ENCODE measurements at regions not wholly inside any gene's neighbourhood (a gene's known extent, or its start where the extent isn't known, plus 50 kb on each side); places are given as distances from the start of the nearest gene placed in this dataset.
"Not testable (repeated sequence)": the region's sequence is repeated elsewhere in the genome, so short reads cannot be mapped to it uniquely, and the experiment has no call there.

DNA sequence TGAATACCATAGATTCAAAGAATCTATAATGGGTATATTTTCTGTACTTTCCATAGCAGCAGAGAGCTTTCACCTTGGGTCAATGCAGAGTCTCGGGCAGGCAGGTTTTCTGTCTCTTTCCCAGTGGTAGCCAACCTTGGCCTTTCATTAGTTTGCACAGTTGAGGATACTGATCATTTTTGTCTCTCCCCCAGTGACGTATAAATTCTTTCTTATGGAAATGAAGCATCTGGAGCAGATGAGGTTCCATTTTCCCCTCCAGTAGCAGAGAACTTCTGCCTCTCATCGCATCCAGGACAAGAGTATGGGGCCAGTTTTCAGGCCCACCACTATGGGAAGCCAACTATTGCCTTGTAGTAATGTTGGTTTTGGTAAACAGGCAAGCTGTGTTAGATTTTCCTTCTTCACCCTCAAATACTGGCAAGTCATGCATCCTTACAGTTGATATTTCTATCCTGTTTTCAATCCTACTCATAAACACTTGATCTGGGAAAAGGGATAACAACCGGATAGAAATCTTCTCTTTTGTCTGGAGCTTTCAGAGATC, 845.2 kb upstream of the CDH18 start:
- H3K4me3 ChIP-seq (ENCODE audit: control insufficient read depth, low read depth, low read length): no peak overlapping the region
- TF ChIP-seq, protein P1, sequence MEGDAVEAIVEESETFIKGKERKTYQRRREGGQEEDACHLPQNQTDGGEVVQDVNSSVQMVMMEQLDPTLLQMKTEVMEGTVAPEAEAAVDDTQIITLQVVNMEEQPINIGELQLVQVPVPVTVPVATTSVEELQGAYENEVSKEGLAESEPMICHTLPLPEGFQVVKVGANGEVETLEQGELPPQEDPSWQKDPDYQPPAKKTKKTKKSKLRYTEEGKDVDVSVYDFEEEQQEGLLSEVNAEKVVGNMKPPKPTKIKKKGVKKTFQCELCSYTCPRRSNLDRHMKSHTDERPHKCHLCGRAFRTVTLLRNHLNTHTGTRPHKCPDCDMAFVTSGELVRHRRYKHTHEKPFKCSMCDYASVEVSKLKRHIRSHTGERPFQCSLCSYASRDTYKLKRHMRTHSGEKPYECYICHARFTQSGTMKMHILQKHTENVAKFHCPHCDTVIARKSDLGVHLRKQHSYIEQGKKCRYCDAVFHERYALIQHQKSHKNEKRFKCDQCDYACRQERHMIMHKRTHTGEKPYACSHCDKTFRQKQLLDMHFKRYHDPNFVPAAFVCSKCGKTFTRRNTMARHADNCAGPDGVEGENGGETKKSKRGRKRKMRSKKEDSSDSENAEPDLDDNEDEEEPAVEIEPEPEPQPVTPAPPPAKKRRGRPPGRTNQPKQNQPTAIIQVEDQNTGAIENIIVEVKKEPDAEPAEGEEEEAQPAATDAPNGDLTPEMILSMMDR (conservative IDR thresholded peaks at IDR 0.05; ENCODE audit: control insufficient read depth, insufficient read depth, low read depth, low read length): no peak
- DNase-seq (ENCODE audit: low read depth): no peak

DNA sequence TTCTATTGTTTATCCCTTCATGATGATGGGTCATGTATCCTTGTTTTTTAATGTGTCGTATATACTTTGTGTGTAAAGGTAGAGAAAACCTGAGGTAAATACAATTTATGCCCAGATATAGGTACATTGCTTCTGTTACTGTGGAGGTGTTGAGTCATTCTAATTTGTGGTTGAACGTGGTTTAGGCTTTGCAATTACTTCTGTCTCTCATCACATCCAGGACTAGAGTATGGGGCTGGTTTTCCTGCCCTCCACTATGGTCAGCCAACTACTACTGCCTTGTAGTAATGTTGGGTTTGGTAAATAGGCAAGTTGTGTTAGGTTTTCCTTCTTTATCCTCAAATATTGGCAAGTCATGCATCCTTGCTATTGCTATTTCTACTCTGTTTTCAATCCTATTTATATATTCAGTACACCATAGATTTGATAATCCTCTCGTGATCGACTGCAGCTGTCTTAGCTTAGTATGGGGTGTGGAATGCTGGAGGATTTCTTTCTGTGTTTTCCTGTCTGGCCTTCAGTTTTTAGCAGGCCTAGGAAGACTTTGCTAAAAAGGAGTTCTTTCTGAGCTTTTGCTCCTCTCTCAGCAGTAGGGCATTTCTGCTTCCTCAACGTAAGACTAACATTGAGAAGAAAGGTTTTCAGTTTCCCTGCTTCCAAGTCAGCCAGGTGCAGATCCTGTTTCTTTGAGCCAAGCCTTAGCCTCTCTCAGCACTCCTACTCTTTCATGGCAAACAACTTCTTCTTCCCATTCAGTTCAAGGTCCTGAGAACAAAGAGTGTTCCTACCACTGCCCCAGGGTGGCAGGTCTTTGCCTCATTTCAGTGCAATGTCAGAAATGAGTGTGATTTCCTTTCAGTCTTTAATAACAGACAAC, 844.4 kb upstream of the CDH18 start:
- no peak for DNase-seq (ENCODE audit: low read depth)
- TF ChIP-seq, protein P1 (conservative IDR thresholded peaks at IDR 0.05; ENCODE audit: control insufficient read depth, insufficient read depth, low read depth, low read length): no peak
- no peak overlapping the region for H3K4me3 ChIP-seq (ENCODE audit: control insufficient read depth, low read depth, low read length)

DNA sequence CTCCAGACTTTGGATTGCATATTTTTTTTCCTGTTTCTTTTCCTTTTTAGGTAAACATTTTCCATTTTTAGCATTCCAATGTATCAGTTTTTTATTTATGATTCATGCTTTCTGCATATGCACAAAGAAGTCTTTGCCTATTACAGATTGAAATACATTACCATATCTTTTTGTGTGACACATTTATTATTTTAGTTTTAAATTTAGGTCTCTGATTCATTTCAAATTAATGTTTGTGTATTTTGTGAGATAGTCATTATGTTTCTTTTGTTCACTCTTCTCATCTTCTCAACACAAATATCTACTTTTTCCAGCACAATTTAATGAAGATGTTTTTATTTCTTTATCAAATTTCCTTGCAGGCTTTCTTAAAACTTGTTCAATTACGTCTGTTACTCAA, 838.0 kb upstream of the CDH18 start:
- not testable (repeated sequence) for DNase-seq (ENCODE audit: low read depth)

DNA sequence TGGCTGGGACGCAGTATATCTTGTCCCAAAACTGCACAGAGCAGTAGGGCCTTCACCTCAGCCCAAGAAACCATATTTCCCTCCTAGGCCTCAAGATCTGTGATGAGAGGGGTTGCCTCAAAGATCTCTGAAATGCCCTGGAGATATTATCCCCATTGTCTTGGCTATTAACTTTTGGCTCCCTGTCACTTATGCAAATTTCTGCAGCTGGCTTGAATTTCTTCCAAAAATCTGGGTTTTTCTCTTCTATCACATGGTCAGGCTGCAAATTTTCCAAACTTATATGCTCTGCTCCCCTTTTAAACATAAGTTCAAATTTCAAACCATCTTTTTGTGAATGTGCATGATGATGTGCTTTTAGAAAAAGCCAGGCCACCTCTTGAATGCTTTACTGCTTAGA, 809.2 kb upstream of the CDH18 start:
- H3K4me3 ChIP-seq (ENCODE audit: control insufficient read depth, low read depth, low read length); DNase-seq (ENCODE audit: low read depth): not testable (repeated sequence)

More for the DNA sequence above, 838.0 kb upstream of the CDH18 start:
- not testable (repeated sequence) for H3K4me3 ChIP-seq (ENCODE audit: control insufficient read depth, low read depth, low read length)

DNA sequence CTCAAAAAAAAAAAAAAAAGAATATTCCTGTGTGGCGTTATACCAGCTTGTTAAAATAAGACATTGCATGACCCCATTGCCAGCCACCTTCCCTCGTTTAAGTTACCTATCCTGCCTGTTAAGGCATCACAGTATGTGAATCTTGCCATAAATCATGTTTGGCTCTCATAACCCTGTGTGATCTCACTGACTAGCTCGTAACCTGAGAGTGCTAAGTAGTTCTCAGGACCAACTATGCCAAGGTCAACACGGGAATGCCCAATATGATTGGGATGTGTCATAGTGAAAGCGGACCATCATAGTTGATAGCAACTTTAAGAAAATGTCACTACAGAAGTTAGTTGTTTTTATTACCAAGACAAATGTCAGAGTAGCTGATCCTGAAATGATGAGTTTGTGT, 796.8 kb upstream of the CDH18 start:
- DNase-seq (ENCODE audit: low read depth); H3K4me3 ChIP-seq (ENCODE audit: control insufficient read depth, low read depth, low read length): not testable (repeated sequence)

DNA sequence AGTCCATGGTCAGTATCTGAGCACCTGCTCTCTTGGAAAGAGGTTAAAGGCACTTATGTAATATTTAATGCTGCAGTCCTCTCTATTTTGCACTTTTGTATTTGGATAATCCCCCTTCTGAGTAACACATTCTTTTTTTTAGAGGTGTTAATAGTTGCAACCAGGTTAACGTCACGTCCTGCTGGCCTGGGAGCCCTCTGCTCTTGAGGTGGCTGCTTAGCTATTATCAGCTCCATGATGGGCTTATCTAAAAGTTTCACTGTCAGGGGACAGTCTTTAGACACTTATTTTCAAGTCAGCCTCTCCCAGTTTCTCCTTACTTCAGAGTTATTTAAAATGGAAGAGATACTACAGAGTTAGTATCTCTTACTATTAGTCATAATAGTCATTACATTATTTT, 795.5 kb upstream of the CDH18 start:
- not testable (repeated sequence) for DNase-seq (ENCODE audit: low read depth); H3K4me3 ChIP-seq (ENCODE audit: control insufficient read depth, low read depth, low read length)

DNA sequence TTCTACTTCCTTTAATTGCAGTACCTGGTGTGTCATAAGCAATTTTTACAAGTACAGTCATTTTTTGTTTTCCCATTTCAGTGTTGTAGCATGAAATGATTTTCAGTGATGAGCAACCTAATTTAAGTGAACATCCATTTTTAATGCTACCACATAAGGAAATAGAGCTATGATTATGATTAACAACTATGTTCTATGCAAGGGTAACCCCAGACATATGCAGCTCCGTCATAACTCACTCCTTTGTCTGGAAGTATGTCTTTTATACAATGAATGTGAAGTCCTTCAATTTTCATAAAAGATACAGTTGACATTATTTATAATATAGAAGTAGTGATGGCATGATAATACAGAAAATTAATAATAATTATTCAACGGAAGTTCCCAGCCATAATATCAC, 783.3 kb upstream of the CDH18 start:
- H3K4me3 ChIP-seq (ENCODE audit: control insufficient read depth, low read depth, low read length); DNase-seq (ENCODE audit: low read depth): not testable (repeated sequence)

DNA sequence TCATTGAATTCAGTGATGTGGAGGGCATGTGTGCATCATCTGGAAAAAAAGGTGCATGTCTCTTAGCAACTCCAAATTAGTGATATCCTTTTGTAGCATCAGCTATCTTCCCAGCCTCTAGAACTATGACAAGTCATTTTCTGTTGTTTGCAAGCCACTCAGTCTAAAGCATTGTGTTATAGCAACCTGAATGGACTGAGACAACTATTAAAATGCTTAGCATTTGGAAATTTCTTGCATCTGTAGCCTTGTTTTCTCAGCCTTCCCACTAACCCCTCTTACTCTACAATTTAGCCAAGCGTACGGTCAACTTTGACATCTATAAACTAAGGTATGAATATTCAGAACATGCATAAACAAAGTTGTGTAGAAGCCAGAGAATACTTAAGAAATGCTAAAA, 777.1 kb upstream of the CDH18 start:
- H3K4me3 ChIP-seq (ENCODE audit: control insufficient read depth, low read depth, low read length); DNase-seq (ENCODE audit: low read depth): not testable (repeated sequence)

DNA sequence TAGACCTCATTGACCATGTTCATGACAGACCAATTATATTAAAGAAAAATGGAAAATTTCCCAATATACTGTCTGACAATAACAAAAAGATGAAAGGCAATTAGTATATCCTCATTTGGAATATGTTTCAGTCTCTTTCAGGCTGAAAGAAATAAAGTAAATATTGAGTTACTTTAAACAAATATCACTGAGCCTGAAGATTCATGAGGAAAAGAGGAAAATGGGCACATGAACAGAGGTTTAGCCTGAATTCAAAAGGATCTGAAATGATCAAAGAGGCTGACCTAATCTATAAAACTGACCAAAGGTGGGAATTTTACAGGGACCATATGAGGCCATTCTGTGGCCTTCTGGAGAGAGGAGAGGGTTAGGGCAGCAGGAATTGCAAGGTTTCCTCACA, 771.5 kb upstream of the CDH18 start:
- DNase-seq (ENCODE audit: low read depth): not testable (repeated sequence)

DNA sequence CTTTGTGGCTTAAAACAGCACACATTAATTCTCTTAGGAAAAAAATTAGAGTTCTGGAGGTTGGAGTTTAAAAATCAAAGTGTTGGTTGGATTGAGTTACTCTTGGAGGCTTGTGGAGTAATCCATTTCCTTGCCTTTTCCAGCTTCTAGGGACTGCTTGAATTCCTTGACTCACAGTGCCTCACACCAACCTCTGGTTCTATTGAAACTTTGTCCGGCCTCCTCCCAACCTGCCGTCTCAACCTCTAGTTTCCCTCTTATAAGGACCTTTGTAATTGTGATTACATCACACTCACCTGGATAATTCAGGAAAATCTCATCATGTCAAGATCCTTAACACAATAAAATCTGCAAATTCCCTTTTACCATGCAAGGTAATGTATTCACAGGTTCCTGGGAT, 764.2 kb upstream of the CDH18 start:
- H3K4me3 ChIP-seq (ENCODE audit: control insufficient read depth, low read depth, low read length); DNase-seq (ENCODE audit: low read depth): not testable (repeated sequence)

More for the DNA sequence above, 771.5 kb upstream of the CDH18 start:
- not testable (repeated sequence) for H3K4me3 ChIP-seq (ENCODE audit: control insufficient read depth, low read depth, low read length)

DNA sequence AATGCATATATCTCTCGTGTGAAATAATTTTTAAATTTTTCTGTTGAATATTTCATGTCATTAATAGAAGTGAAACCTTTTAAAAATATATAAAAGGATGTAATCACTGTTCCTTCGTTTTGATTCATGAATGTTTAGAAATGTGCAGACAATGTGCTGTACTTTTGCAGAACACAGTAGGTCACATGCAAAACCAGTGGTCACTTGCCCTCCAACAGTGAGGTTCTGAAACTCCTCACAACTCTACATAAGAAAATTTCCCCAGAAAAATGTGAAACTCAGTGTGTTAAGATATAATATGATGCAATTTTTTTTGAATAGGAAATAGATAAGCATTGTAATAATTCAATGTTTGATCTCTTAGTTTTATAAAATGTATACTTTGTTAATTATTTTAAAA, 747.7 kb upstream of the CDH18 start:
- DNase-seq (ENCODE audit: low read depth); H3K4me3 ChIP-seq (ENCODE audit: control insufficient read depth, low read depth, low read length): not testable (repeated sequence)

DNA sequence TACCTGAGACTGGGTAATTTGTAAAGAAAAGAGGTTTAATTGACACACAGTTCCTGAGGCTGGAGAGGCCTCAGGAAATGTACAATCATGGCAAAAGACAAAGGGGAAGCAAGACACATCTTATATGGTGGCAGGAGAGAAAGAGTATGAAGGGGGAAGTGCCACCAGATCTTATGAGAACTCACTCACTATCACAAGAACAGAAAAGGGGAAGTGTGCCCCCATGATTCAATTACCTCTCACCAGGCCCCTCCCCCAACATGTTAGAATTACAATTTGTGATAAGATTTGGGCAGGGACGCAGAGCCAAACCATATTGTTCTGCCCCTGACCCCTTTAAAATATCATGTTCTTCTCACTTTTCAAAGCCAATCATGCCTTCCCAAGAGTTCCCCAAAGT, 744.2 kb upstream of the CDH18 start:
- DNase-seq (ENCODE audit: low read depth): not testable (repeated sequence)

DNA sequence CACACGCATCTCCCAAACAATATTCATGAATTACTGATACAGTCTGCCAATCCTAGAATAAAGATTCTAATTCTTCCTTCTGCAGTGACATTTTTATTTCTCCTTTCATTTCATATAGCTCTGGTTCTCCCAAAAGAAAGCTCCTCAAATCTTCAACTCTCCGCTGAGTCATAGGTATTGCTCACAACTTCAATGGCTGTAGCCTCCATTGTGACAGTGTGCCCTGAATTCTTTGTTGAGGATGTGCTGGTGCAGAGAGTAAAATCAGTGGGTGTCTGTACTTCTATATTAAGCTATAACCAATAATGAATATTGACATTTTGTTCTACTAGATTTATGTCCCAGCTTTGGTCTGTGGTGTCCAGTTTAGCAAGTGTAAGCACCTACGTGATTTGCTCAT, 733.3 kb upstream of the CDH18 start:
- DNase-seq (ENCODE audit: low read depth); H3K4me3 ChIP-seq (ENCODE audit: control insufficient read depth, low read depth, low read length): not testable (repeated sequence)

More for the DNA sequence above, 744.2 kb upstream of the CDH18 start:
- not testable (repeated sequence) for H3K4me3 ChIP-seq (ENCODE audit: control insufficient read depth, low read depth, low read length)

DNA sequence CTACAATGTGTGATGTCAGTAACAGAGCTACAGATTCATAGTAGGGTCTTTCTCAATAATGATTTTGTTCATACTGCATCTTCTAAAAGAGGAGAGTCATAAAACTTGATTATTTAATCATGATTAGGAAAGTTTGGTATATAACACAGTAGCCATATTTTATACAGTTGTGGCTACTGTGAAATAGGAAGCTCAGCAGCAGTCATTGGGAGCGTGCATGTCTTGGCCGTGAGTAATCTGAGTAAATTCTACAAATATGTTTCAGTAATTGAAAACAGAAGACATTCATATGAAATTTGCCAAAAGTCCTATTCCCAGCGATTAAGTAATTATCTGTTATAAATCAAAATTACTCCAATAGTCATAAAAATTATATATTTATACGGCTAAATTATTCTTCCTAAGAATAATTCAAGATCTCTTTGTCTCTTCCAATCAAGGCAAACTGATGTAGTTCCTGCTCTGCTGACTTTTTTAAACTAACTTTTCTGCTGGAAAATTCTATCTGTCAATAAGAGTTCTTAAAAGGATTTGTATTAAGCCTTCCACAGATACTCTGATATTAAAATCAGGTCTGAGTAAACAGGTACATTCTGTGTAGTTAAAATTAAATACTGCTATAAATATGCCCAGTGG, 723.6 kb upstream of the CDH18 start:
- not testable (repeated sequence) for H3K4me3 ChIP-seq (ENCODE audit: control insufficient read depth, low read depth, low read length)
- peak; percentile 8 for DNase-seq (ENCODE audit: low read depth)

DNA sequence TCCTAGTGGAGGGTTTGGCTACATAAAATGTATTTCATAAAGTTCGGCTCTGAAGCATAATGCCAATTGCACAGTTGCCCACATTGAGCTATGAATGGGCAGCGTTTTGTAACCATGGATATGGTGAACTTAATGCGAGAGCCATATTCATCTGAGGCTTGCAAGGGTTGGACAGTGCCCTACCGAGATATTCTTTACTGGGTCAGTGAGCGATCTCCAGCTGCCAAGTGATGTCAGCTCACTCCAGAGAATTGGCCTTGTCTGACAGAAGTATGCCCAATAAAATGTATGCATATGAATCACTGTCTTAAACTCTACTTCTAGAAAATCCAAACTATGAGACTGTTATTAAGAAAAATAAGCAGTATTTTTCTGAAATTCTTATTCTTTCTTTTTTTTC, 719.6 kb upstream of the CDH18 start:
- not testable (repeated sequence) for DNase-seq (ENCODE audit: low read depth); H3K4me3 ChIP-seq (ENCODE audit: control insufficient read depth, low read depth, low read length)
